H1 (cell line): ENCODE measurements at regions not wholly inside any gene's neighbourhood (a gene's known extent, or its start where the extent isn't known, plus 50 kb on each side); places are given as distances from the start of the nearest gene placed in this dataset.

Experiments
- CTCF ChIA-PET: fragments of 300-600 bp; sonication (Branson Sonifier 250); formaldehyde crosslinking; loops from one replicate; lab custom pipeline; 2021; ENCODE audit not compliant: partially characterized antibody; lab: Charles Lee
- POLR2A ChIA-PET: fragments of 300-600 bp; sonication (Branson Sonifier 250); formaldehyde crosslinking; loops from one replicate; lab custom pipeline; 2021; ENCODE audit warnings: inconsistent platforms; ENCODE audit not compliant: partially characterized antibody; lab: Charles Lee
- DNase-seq, 2 experiments: peaks; one replicate each; pipeline versions ENCODE4 v3.0.0 to v3.0.0-alpha.2; 2010 to 2022; ENCODE audit warnings: low spot score in 2 of 2, low read depth in 1 of 2, mixed read lengths in 1 of 2
- FAIRE-seq: peaks from 2 replicates; lab custom pipeline; 2011; peaks lifted over from hg19 to GRCh38; lab: Jason Lieb, UNC
- H2AFZ ChIP-seq: 2 replicates; pipeline ENCODE4 v1.8.1; 2012; ENCODE audit warnings: low read length, inconsistent platforms
- H2AK5ac ChIP-seq: 2 replicates; pipeline ENCODE4 v1.6.1; 2013; ENCODE audit warnings: low read depth, low read length
- H2BK120ac ChIP-seq: replicated peaks from 2 replicates; pipeline ENCODE3; 2013; ENCODE audit warnings: low read depth, low read length, inconsistent platforms
- H2BK12ac ChIP-seq: 2 replicates; pipeline ENCODE4 v1.6.1; 2013; ENCODE audit warnings: low read depth, low read length
- H2BK15ac ChIP-seq: 2 replicates; pipeline ENCODE4 v1.6.1; 2013; ENCODE audit warnings: low read length
- H2BK20ac ChIP-seq: 2 replicates; pipeline ENCODE4 v1.6.1; 2013; ENCODE audit warnings: low read length
- H2BK5ac ChIP-seq: 2 replicates; pipeline ENCODE4 v1.6.1; 2013; ENCODE audit warnings: low read depth, low read length
- H3K14ac ChIP-seq: 2 replicates; pipeline ENCODE4 v1.6.1; 2013; ENCODE audit warnings: inconsistent platforms; ENCODE audit not compliant: insufficient read length
- H3K18ac ChIP-seq: 2 replicates; pipeline ENCODE4 v1.6.1; 2013; ENCODE audit warnings: low read length; ENCODE audit errors: extremely low read depth
- H3K23ac ChIP-seq: 2 replicates; pipeline ENCODE4 v1.6.1; 2013; ENCODE audit warnings: inconsistent platforms; ENCODE audit not compliant: insufficient read length
- H3K23me2 ChIP-seq: 2 replicates; pipeline ENCODE4 v1.6.1; 2013; ENCODE audit warnings: low read depth, low read length
- H3K27ac ChIP-seq: 2 replicates; pipeline ENCODE4 v1.6.1; 2011; ENCODE audit warnings: low read depth, low read length, inconsistent platforms
- H3K27me3 ChIP-seq, 4 experiments: replicated peaks in 1 of 4; 1 replicate in 1 of 4; 2 replicates in 3 of 4; pipeline versions ENCODE4 v1.6.1 to v1.8.1; 2011 to 2013; ENCODE audit warnings: low read length in 3 of 4, mild to moderate bottlenecking in 3 of 4, inconsistent platforms in 2 of 4, mixed read lengths in 2 of 4, moderate library complexity in 1 of 4; ENCODE audit not compliant: control insufficient read depth in 3 of 4, insufficient read depth in 3 of 4; ENCODE audit errors: extremely low read depth in 1 of 4
- H3K36me3 ChIP-seq, 4 experiments: 2 replicates each; pipeline versions ENCODE4 v1.6.1 to v1.8.1; 2011 to 2013; ENCODE audit warnings: mild to moderate bottlenecking in 4 of 4, low read length in 3 of 4, moderate library complexity in 2 of 4, control low read depth in 1 of 4, inconsistent platforms in 1 of 4; ENCODE audit not compliant: insufficient read depth in 4 of 4, control insufficient read depth in 2 of 4
- H3K4ac ChIP-seq: replicated peaks from 2 replicates; pipeline ENCODE3; 2013; ENCODE audit warnings: low read length, low read depth, mixed read lengths, inconsistent platforms; ENCODE audit not compliant: insufficient read length
- H3K4me1 ChIP-seq, 4 experiments: replicated peaks in 1 of 4; 1 replicate in 1 of 4; 2 replicates in 3 of 4; pipeline versions ENCODE4 v1.6.1 to v1.8.1; 2011 to 2013; ENCODE audit warnings: low read length in 3 of 4, inconsistent platforms in 2 of 4, mixed read lengths in 1 of 4; ENCODE audit not compliant: insufficient read depth in 4 of 4, control insufficient read depth in 3 of 4
- H3K4me2 ChIP-seq, 2 experiments: 2 replicates each; pipeline versions ENCODE4 v1.6.1 to v1.8.1; 2011 to 2013; ENCODE audit warnings: low read depth in 2 of 2, low read length in 2 of 2, control low read depth in 1 of 2, inconsistent platforms in 1 of 2, mild to moderate bottlenecking in 1 of 2; ENCODE audit not compliant: insufficient read depth in 1 of 2
- H3K4me3 ChIP-seq, 4 experiments: fragments of 200-600, 300-600 bp in 1 of 4; sonication (generic), shearing (Covaris generic), sonication (Bioruptor Twin) in 1 of 4; 2 replicates each; pipeline versions ENCODE4 v1.5.1 to v1.8.1; 2011 to 2016; ENCODE audit warnings: low read length in 4 of 4, low read depth in 3 of 4, control low read depth in 2 of 4, inconsistent platforms in 2 of 4, mild to moderate bottlenecking in 2 of 4, mixed read lengths in 1 of 4, moderate library complexity in 1 of 4; ENCODE audit not compliant: insufficient read depth in 2 of 4; ENCODE audit errors: extremely low read depth in 1 of 4
- H3K56ac ChIP-seq: replicated peaks from 2 replicates; pipeline ENCODE3; 2013; ENCODE audit warnings: low read depth, mild to moderate bottlenecking, mixed read lengths, low read length, inconsistent platforms; ENCODE audit not compliant: insufficient read length
- H3K79me1 ChIP-seq: 2 replicates; pipeline ENCODE4 v1.6.1; 2013; ENCODE audit warnings: low read depth, low read length, control low read depth
- H3K79me2 ChIP-seq, 2 experiments: 2 replicates each; pipeline versions ENCODE4 v1.6.1 to v1.8.1; 2012 to 2013; ENCODE audit warnings: low read length in 2 of 2, mild to moderate bottlenecking in 2 of 2, inconsistent platforms in 1 of 2; ENCODE audit not compliant: insufficient read depth in 2 of 2, control insufficient read depth in 1 of 2
- H3K9ac ChIP-seq, 4 experiments: replicated peaks in 1 of 4; 1 replicate in 1 of 4; 2 replicates in 3 of 4; pipeline versions ENCODE4 v1.6.1 to v1.8.1; 2011 to 2013; ENCODE audit warnings: low read depth in 3 of 4, low read length in 3 of 4, control low read depth in 2 of 4, mild to moderate bottlenecking in 2 of 4, moderate library complexity in 2 of 4, inconsistent platforms in 1 of 4; ENCODE audit errors: extremely low read depth in 1 of 4
- H3K9me3 ChIP-seq, 2 experiments: 2 replicates each; pipeline versions ENCODE4 v1.6.1 to v1.8.1; 2012 to 2013; ENCODE audit warnings: mild to moderate bottlenecking in 2 of 2, moderate library complexity in 2 of 2, control low read depth in 1 of 2, inconsistent platforms in 1 of 2, low read depth in 1 of 2, low read length in 1 of 2, mixed read lengths in 1 of 2; ENCODE audit not compliant: insufficient read depth in 2 of 2
- H4K20me1 ChIP-seq, 2 experiments: replicated peaks in 1 of 2; 2 replicates each; pipeline versions ENCODE3 to v1.8.1; 2011 to 2013; ENCODE audit warnings: inconsistent platforms in 2 of 2, low read length in 2 of 2, mild to moderate bottlenecking in 1 of 2; ENCODE audit not compliant: insufficient read depth in 2 of 2, control insufficient read depth in 1 of 2
- H4K5ac ChIP-seq: 2 replicates; pipeline ENCODE4 v1.6.1; 2013; ENCODE audit warnings: low read length, low read depth, mixed read lengths, inconsistent platforms; ENCODE audit not compliant: insufficient read length
- H4K8ac ChIP-seq: 2 replicates; pipeline ENCODE4 v1.8.0; 2013; ENCODE audit warnings: mild to moderate bottlenecking, moderate library complexity, low read length, inconsistent platforms; ENCODE audit not compliant: insufficient read depth; ENCODE audit errors: extremely low read depth
- H4K91ac ChIP-seq: replicated peaks from 2 replicates; pipeline ENCODE3; 2013; ENCODE audit warnings: low read length, mixed read lengths, inconsistent platforms; ENCODE audit not compliant: insufficient read length
- NRF1 ChIP-seq: IDR thresholded peaks from 2 replicates; pipeline ENCODE4 v1.6.1; 2011; ENCODE audit warnings: mild to moderate bottlenecking, low read depth, low read length, improper control_type of control experiment
- RXRA ChIP-seq: IDR thresholded peaks from 2 replicates; pipeline ENCODE4 v1.6.1; 2011; ENCODE audit warnings: low read depth, mild to moderate bottlenecking, low read length, moderate library complexity; ENCODE audit not compliant: insufficient read depth
- SIX5 ChIP-seq: IDR thresholded peaks from 2 replicates; pipeline ENCODE4 v1.6.1; 2011; ENCODE audit warnings: mild to moderate bottlenecking, low read depth, low read length
- TBP ChIP-seq: IDR thresholded peaks from 2 replicates; pipeline ENCODE4 v1.6.1; 2011; ENCODE audit warnings: low read depth, low read length, improper control_type of control experiment
- WGBS, 2 experiments: shearing (Covaris generic) in 1 of 2; methylation state at CpG; one replicate each; pipeline versions ENCODE4 v1.1.6 to v1.1.7; 2013 to 2015; ENCODE audit warnings: low lambda C conversion rate in 2 of 2, mixed read lengths in 2 of 2, inconsistent platforms in 1 of 2, low coverage in 1 of 2, missing lambda C conversion rate in 1 of 2; ENCODE audit not compliant: insufficient replicate concordance in 2 of 2, insufficient coverage in 1 of 2, insufficient read length in 1 of 2; ENCODE audit errors: extremely low coverage in 1 of 2, missing lambda C conversion rate in 1 of 2; 5-methylcytosine and 5-hydroxymethylcytosine counted together

- no peaks in the 10 kb centered on the region for H3K36me3 ChIP-seq
- H2BK12ac ChIP-seq, result no peak overlapping the region
- H3K4me1 ChIP-seq, result no peaks in the 10 kb centered on the region
- CTCF ChIA-PET, result no interaction called here
- H4K8ac ChIP-seq, result no peak overlapping the region
- no peak overlapping the region for H2BK20ac ChIP-seq
- H2BK15ac ChIP-seq, result no peak overlapping the region
- no peaks in the 10 kb centered on the region for H3K27me3 ChIP-seq
- H3K4me2 ChIP-seq, result no peak overlapping the region
- TF ChIP-seq RXRA, result no peak
- TF ChIP-seq NRF1, result no peak
- no peak for TF ChIP-seq TBP
- TF ChIP-seq SIX5, result no peak
- POLR2A ChIA-PET, result no interaction called here
- H2AFZ ChIP-seq, result no peak overlapping the region
- H3K14ac ChIP-seq, result no peak overlapping the region
- no peaks in the 10 kb centered on the region for H4K20me1 ChIP-seq
- H2BK5ac ChIP-seq, result no peak overlapping the region
- H3K56ac ChIP-seq, result no peak overlapping the region
- H3K9ac ChIP-seq, result no peak overlapping the region
- H3K23me2 ChIP-seq, result no peaks in the 10 kb centered on the region
- no peak overlapping the region for H3K18ac ChIP-seq
- H4K91ac ChIP-seq, result no peak overlapping the region
- H2BK120ac ChIP-seq, result no peak overlapping the region
- H3K4ac ChIP-seq, result no peak overlapping the region
- H3K9me3 ChIP-seq, result no peaks in the 10 kb centered on the region
- no peak overlapping the region for H4K5ac ChIP-seq
- no peak for DNase-seq
- no peaks in the 10 kb centered on the region for H3K79me1 ChIP-seq
- no peak overlapping the region for H3K27ac ChIP-seq
- H3K4me3 ChIP-seq, result no peak overlapping the region
- H3K23ac ChIP-seq, result no peak overlapping the region
- no peak overlapping the region for H2AK5ac ChIP-seq
- WGBS, 2 experiments, result 87% methylated on average over 1 of the region's 1 CpG; no CpG with 5 or more reads in 1 of the 2 experiments
- no peak for FAIRE-seq
- H3K79me2 ChIP-seq, result no peaks in the 10 kb centered on the region
These were observed 143.7 kb downstream of the IRS1 start for GRCh38 chr2:226655871-226656270.
